ENCODE measurements at regions not wholly inside any gene's neighbourhood (a gene's known extent, or its start where the extent isn't known, plus 50 kb on each side); places are given as distances from the start of the nearest gene placed in this dataset.
A peak's percentile ranks its signal among the peaks of the same experiment; 100 is the strongest.
"Not testable (repeated sequence)": the region's sequence is repeated elsewhere in the genome, so short reads cannot be mapped to it uniquely, and the experiment has no call there.

DNA sequence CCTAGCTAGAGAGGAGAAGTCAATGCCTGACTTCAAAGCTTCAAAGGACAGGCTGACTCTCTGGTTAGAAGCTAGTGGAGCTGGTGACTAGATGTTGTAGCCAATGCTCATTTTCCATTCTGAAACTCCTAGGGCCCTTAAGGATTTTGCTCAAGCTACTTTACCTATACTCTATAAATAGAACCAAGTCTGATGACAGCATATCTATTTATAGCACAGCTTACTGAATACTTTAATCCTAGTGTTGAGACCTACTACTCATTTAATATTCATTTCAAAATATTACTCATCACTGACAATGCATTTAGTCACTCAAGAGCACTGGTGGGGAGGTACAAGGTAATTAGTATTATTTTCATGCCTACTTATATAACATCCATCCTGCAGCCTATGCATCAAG, 137.2 kb upstream of the PELI2 start:
- peak; percentile 58 for ATAC-seq

DNA sequence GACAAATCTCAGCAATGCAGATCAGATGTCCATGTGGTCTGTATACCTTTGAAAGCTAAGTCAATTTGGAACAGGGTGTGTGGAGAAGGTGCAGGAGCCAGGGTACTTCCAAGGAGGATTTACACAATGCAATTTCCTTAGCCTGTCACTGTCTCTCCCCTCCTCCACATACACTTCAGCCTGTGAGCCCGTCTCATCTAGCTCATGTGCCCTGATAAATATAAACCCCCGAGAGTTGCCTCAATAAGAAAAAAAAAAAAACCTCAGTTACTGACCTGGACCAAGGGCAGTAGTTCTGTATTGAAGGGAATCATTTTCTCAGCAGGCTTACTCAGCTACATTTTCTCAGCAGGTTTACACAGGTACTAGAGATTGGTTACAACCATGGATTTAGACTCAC, 132.1 kb upstream of the PELI2 start:
- ATAC-seq: no peak

DNA sequence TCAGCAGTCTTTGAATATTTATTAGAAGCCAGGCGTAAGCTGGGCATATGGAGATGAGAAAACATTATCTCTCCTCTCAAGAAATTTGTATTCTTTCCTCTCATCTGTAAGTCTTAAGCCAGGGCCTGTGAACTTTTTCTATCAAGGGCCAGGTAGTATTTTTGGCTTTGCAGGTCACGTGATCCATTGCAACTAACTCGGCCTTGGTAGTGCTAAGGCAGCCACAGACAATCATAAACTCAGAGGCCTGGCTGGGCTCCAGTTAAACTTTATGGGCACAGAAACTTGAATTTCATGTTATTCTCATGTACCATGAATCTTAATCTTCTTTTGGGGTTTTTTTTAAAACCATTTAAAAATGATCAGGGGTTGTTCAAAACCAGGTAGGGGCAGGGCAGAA, 117.4 kb upstream of the PELI2 start:
- ATAC-seq: no peak

DNA sequence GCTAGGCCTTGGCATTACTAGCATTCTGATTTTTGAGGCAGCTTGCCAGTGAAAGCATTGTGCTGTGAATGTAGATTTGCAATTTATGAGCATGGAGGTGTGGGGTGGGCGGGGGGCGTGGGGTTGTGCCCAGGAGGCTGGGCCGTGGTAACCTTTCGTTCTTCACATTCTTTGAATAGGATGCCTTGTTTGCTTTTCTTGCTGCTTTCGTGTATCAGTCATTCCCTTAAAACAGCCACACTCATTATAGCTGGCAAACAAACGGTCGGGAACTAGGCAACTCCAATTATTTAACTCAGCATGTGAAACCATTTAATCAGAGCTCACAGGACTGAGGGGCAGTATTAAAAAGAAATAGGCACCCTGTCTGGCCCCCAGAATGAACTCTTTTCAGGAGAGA, 115.9 kb upstream of the PELI2 start:
- ATAC-seq: no peak

DNA sequence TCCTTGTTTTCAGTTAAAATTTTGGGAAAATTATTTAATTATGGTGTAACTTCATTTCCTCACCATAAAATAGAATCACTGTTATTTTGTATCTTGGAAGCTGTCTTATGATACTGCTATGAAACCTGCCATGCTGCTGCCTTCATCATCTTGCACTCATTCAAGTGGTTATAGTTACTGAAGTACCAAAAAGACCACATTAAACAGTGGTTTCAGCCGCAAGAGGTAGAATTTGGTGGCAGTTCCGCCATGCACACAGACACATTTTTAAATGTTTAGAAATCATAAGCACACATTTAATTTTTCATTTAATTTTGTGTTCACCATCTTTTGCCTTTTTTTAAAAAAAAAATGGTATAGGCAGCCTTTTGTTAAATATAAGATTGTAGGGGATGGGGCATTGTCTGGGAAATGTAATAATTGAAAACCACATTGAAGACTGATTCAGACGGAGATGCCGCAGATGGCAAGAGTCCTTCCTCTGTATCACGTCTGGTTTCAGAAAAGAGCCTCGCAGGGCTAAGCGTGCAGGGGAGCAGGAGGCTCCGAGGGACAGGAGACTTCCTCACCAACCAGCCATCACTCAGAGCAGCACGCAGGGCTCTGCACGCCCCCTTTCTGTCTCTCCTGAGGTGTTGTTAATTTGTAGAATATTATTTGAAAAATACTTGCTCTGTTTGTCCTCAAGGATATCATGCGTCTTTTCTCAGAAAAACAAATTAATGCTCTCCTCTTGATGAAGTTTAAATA, 115.2 kb upstream of the PELI2 start:
- no peak for ATAC-seq

DNA sequence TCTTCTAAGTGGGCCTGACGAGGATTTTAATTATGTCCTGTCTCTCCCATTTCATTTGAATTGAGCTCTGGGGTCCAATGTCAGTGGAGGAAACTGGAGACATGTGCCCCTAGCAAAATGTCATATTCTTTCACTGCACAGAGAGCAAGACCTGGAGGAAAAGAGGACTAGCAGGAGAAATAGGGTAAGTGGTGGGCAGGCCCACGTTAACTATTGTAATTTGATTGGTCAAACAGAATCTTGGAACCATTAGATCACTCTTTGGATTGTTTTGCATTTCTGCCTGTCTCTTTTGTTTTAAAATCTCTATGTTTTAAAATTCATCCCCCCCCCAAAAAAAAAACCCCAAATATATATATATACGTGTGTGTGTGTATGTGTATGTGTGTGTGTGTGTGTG, 113.9 kb upstream of the PELI2 start:
- no peak for ATAC-seq

DNA sequence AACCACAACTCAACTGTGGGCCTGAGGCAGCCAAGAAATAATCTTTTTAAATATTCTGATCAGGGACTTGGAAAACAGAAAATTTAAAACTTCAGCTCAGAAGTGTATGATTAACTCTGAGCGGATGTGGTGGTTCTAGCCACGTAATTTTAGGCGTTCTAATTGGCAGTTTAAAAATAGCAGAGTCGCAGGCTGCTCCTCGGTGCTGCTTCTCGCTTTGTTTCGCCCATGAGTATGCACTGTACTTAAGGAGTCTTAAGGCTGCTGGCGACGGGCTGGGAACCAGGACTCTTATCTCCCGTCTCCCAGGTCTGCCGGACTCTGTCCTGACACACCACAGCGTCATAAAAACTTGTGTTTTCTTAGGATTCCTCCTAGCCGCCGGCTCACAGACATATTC, 113.4 kb upstream of the PELI2 start:
- ATAC-seq: no peak

DNA sequence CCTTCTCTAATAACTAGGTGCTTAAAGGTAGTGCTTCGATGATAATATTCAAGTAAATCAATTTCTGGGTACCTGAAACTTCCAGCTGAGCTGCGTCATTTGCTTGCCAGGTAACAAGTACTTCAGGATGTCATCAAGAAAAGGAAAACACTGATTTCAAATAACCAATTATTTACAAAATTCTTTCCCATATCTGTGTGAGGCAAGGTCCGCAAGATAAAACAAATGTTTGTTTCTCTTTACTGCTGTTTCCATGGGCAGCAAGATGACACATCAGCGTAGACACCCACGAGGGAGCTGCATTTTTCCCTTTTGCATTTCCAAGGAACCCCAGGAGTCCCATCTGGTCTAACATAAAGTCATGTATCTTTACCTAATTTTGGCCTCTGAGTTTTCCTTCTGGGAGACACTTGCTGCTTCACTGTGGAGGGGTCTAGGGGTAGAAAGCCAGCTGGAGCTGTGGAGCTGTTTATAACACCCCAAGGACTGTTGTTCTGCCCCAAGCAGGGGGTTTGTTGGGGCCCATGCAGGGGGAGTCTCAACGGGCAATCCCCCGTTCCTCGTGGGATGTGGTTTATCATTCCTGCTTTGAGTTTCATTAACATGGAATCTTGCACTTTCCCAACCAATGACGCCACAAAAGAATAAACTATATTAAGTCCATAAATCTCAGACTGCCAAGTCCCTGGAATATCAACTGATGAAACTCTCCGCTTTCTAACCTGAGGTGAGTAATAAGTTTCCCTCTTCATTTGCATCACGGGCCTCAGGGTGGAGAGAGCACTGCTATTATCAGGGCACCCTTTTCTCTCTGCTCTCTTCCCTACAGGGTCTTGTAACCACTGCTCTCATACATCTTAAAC, 112.8 kb upstream of the PELI2 start:
- no peak for ATAC-seq

DNA sequence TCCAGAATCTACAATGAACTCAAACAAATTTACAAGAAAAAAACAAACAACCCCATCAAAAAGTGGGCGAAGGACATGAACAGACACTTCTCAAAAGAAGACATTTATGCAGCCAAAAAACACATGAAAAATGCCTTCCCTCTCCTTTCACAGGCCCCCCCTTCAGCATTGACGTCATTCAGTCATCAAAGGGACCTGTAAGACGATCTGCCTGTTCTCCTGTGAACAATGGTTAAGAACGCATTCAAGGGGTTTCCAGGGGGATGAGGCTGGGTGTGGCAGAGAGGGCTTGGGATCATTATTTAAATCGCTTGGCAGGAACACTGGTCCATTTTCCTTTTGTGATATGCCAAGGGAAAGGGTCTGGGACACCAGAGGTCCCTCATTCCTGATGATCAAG, 110.7 kb upstream of the PELI2 start:
- not testable (repeated sequence) for ATAC-seq

DNA sequence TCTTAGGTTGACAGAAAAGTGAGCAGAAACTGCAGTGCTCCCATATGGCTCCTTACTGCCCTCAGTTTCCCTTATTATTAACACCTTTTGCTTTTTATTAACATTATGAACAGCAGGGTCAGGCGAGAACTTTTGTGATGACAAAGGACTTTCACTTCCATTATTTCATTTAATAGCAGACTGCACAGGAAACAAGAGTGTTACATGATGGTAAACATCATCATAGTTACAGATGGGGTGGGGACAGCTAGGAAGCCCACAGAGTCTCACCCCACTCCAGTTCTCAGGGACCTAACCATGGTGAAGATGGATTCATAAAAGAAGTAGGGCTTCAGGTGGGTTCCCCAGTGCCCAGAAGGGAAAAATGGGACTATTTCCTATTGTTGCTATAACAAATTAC, 110.1 kb upstream of the PELI2 start:
- ATAC-seq: no peak

DNA sequence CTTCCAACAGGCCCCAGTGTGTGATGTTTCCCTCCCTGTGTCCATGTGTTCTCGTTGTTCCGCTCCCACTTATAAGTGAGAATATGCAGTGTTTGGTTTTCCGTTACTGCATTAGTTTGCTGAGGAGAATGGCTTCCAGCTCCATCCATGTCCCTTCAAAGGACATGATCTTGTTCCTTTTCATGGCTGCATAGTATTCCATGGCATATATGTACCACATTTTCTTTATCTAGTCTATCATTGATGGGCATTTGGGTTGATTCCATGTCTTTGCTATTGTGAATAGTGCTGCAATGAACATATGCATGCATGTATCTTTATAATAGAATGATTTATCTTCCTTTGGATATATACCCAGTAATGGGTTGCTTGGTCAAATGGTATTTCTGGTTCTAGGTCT, 109.5 kb upstream of the PELI2 start:
- ATAC-seq: not testable (repeated sequence)

DNA sequence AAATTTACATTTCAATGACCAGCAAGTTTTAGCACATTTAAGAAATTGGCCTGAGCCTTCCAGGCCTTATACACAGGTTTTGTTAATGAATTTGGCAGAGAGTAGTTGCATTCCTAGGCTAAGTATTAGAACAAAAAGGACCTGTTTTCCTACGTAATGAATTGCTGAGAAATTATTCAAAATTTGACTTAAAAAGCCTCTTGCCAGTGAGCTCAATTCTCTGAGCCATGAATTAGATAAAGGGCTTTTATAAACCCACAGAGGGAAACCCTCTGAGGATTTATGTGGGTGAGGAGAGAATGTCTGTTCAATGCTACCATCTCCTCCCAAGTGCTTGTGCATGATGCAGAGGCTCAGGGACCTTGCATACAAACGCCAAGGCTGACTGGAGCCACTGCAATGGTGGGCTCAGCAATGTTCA, 94.5 kb upstream of the PELI2 start:
- ATAC-seq: no peak

DNA sequence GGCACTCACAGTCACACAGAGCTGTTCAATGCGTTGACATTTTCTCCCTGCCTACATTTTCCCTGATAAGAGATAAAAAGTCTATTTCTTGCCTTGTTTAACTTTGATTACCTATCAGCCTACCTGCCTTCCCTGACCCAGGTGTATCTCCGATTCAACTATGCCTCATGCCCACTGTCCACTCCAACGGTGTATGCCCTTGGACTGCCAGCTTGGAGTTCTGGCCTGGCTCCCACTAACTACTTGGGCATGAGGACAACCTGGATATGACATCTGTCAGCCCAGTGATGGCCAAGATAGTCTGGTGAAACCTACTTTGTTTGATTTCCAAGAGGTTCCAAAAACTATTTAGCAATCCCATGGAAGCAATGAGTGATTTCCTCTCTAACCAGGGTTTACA, 93.0 kb upstream of the PELI2 start:
- no peak for ATAC-seq

DNA sequence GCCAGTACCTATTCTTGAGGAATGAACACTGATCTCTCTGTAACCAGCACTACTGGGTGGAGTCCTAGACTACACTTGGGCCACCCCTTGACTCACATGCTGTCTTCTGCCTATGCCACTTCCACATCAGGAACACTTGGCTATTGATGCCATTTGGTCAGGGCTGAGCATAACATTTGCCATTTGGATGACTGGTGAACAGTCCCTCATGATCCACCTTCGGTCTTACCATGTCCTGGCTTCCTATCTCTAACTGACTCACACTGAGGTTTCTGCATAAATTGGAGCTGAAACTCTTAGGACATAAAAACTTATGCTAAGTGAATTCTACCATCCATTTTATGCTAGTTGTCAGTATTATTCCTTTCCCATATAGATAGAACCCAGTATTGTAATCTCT, 91.7 kb upstream of the PELI2 start:
- ATAC-seq: no peak

DNA sequence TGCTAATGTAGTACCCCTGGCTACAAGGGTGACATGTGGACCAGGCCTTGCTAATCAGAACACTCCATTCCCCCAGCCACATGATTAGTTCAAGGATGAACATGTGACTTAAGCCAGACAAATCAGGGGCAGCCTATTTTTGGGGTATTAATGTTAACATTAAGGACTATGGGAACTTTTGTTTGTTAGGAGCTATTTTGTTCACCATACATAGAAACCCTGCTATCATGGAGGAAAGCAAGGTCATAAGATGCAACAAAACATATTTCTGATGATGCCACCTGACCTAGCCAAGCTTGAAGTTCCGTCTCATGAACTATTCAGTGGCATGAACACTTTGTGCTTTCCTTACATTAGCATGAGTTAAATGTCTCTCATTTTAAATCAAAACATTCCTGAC, 90.8 kb upstream of the PELI2 start:
- no peak for ATAC-seq

DNA sequence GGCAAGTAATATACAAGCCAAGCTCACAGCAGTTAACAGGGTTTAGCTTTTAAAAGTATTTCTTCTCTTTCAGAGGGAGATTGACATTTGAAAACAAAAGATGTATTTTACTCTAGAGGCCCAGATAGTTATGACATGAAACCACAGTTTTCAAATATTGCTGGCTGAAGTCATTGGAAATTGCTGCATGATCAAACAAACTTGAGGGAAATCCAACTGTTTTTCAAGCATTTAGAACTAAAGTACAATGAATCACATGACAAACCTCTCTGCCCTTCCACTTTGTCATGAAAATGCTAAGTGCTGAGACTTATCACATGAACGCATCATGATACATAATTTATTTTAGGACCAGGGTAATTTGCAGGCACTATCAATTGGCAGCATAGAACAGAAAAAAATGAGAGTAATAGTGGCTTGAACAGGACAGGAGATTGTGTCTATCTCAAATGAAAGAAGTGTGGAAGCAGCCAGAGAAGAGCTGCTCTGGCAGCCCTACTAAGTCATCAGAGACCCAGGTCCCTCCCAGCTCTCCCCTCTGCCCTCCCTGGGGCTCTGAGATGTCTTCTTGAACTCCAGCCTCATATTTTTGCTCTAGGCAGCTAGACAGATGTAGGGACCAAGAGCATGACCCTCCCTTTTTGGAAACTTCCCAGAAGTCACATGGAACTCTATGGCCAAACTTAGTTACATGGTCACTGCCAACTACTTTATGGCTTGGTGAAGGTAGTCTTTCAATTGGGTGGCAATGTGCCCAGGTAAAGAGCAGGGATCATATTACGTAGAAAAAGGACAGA, 90.1 kb upstream of the PELI2 start:
- no peak for ATAC-seq

DNA sequence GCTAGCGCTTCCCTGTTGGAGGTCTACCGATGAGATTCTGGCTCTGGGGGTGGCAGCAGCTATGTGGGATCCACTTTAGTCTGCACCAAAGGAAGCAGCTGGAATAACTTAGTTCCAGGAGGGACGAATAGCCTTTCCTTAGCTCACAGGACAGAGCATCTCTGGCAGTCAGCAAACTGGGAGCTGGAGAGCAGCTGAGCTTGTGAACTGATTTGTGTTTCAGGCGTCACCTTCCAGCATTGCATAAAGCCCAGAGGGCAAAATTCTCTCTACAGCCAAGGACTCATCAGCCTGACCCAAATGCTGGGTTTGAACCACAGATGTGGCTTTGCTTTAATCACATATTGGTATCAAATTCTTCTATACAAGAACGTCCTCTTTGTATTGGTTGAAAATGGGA, 81.9 kb upstream of the PELI2 start:
- no peak for ATAC-seq

DNA sequence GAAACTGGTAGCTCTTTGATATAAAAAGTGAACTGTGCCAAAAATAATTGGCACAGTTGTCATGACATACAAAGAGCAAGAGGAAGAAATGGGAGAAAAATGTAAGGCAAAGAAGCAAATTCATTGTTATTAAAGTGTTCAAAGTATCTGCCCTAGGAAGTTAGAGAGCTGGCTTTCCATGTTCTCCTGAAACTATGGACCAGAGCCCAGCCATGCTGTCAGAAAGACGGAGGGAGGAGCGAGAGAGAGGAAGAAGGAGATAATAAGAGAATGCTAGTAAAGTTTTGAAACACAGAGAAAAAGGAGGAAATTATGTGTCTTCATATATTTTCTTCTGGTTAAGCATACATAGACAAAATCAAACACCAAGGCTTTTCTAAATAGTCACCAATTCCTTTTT, 78.1 kb upstream of the PELI2 start:
- no peak for ATAC-seq

DNA sequence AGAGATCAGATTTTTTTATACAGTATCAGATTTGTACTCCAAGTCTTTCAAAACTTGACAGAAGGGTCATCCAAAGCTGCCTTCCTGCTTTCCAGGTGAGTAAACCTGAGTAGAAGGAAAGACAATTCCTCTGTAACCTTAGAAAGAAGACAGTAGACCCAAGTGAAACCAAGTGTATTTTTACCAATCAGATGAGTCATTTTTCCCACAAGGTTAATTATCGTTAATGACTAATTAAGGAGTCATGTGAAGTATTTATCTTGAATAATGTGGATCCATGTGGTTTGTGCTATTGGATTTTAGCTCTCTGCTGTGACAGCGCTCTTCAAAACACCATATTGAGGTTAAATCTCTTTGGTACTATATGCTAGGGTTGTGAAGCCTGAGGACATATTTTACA, 74.0 kb upstream of the PELI2 start:
- ATAC-seq: no peak

DNA sequence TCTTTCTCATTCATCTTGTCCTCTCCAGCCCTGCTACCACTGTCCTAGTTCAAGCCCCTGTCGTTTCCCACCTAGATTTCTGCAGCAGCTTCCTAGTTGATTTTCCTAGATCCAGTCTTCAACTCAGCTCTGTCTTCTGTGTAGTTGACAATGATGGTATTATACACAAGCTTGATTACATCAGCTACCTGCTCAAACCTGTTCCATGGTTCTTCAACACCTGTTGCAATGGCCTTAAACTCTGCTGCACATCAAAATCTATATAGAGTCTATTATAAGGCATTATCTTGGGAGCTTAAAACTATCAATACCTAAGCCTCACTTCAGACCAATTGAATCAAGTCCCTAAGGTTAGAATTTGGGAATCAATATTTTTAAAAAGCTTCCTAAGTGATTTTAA, 71.7 kb upstream of the PELI2 start:
- peak; percentile 39 for ATAC-seq

DNA sequence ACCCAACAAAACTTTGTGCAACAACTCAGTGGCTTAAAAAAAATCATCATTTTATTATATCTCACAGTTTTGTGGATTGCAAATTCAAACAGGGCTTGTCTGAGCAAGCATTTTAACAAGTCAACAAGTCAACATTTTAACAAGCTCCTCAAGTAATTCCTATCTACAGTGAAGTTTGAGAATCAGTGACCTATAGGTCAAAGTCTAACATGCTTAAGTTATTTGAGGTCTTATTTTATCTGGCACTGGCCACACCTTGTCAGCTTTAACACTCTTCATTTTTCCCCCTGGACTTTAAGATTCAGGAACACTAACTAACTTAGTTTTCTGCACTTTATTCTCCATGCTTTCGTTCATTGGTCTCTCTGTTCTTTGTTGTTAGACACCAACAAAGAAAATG, 71.2 kb upstream of the PELI2 start:
- ATAC-seq: no peak

DNA sequence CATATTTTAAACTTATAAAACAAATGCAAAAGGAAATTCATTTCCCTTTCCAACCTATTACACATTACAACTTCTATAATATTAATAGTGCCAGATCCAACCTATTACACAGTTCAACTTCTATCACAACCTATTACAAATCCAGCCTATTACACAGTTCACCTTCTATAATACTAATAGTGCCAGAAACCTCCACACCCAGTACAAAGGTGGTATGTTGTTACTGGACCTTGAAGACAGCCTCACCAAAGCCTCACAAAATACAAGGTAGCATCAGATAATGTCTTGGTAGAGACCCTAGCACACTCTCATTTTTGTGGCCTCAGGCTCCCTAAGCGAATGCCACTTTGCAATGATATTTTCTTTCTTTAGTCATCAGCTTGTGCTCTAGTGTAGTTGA, 68.7 kb upstream of the PELI2 start:
- no peak for ATAC-seq

DNA sequence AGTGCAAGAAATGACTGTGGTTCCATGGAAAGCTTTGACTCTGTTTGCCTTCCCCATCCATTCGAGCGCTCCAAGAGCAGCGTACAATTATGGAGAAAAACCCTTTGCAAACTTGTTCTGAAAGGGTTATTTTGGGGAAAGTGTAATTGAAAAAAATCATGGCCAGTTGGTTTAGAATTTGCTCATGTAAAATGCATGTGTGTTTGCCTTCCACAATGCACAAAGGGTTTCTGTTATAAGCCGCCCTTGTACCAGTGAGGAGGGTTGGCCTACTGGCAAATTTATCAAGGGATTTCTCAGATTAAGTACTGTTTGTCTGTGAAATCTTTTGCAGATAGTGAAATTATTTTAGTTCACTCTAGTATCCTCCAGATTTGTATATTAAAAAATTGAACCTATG, 62.7 kb upstream of the PELI2 start:
- ATAC-seq: no peak

DNA sequence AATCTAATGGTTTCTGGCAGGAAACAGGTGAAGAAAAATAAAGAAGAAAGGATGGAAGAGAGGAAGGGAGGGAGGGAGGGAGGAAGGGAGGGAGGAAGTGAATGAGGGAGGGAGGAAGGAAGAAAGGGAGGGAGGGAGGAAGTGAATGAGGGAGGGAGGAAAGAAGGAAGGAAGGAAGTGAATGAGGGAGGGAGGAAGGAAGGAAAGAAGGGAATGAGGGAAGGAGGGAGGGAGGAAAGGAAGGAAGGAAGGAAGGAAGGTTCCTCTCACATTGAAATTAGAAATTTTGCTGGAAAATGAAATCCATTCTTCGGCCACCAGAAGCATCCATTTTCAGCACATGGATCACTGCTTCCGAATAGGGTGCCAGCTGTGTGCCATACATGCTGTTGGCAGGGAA, 62.2 kb upstream of the PELI2 start:
- no peak for ATAC-seq
